ELF-1 (cell line): ENCODE measurements at regions not wholly inside any gene's neighbourhood (a gene's known extent, or its start where the extent isn't known, plus 50 kb on each side); places are given as distances from the start of the nearest gene placed in this dataset.

Experiments used
- DNase-seq: peaks from one replicate; pipeline ENCODE4 v3.0.0-alpha.2; 2016; ENCODE audit warnings: low read depth, low spot score

- DNase-seq = no peak
Measured at GRCh38 chr13:90766386-90766902, 581.0 kb upstream of the MIR17HG start.

- DNase-seq = no peak
Measured at GRCh38 chr13:90768116-90768515, 579.4 kb upstream of the MIR17HG start.

- DNase-seq = no peak
Measured at GRCh38 chr13:90769387-90769786, 578.1 kb upstream of the MIR17HG start.

GRCh38 chr13:90770334-90770733 lies 577.2 kb upstream of the MIR17HG start:
- no peak for DNase-seq

- no peak for DNase-seq
Measured at GRCh38 chr13:90773681-90774080, 573.8 kb upstream of the MIR17HG start.

GRCh38 chr13:90776051-90776748 lies 571.3 kb upstream of the MIR17HG start:
- DNase-seq = no peak

GRCh38 chr13:90783273-90783672 lies 564.2 kb upstream of the MIR17HG start:
- DNase-seq = no peak

GRCh38 chr13:90787007-90787406 lies 560.5 kb upstream of the MIR17HG start:
- no peak for DNase-seq

- no peak for DNase-seq
Measured at GRCh38 chr13:90792335-90792734, 555.2 kb upstream of the MIR17HG start.

GRCh38 chr13:90793261-90793820 lies 554.1 kb upstream of the MIR17HG start:
- DNase-seq = no peak

- DNase-seq = no peak
Measured at GRCh38 chr13:90796474-90796873, 551.0 kb upstream of the MIR17HG start.

- DNase-seq = no peak
Measured at GRCh38 chr13:90797335-90797734, 550.2 kb upstream of the MIR17HG start.

GRCh38 chr13:90798381-90798780 lies 549.1 kb upstream of the MIR17HG start:
- no peak for DNase-seq

- no peak for DNase-seq
Measured at GRCh38 chr13:90800082-90800746, 547.3 kb upstream of the MIR17HG start.

GRCh38 chr13:90801621-90802020 lies 545.9 kb upstream of the MIR17HG start:
- no peak for DNase-seq

- DNase-seq = no peak
Measured at GRCh38 chr13:90803210-90803609, 544.3 kb upstream of the MIR17HG start.

GRCh38 chr13:90806016-90806615 lies 541.4 kb upstream of the MIR17HG start:
- DNase-seq = no peak

GRCh38 chr13:90806892-90807291 lies 540.6 kb upstream of the MIR17HG start:
- DNase-seq = no peak

- no peak for DNase-seq
Measured at GRCh38 chr13:90808838-90809237, 538.6 kb upstream of the MIR17HG start.

- DNase-seq = no peak
Measured at GRCh38 chr13:90824032-90824431, 523.5 kb upstream of the MIR17HG start.

GRCh38 chr13:90826688-90827087 lies 520.8 kb upstream of the MIR17HG start:
- no peak for DNase-seq

- no peak for DNase-seq
Measured at GRCh38 chr13:90830782-90831181, 516.7 kb upstream of the MIR17HG start.
